ENCODE measurements at regions not wholly inside any gene's neighbourhood (a gene's known extent, or its start where the extent isn't known, plus 50 kb on each side); places are given as distances from the start of the nearest gene placed in this dataset.

DNA sequence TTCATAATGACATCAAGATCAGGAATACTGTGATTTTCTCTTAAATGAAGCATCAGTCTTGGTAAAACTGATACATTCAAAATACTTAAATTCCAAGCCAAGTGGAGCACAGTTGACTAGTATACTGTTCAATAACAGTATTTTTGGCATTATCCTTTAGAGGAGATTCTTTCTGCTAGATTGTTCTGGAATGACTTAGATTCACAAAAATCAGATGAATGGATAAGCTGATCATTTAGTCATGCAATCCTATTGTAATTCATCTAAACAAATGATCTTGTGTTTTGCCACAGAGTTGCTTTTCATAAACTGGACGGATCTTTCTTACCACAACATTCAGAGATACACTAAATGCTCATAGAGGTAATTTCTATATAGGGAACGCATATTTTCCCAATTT, 232.0 kb downstream of the CXXC4 start:
- Mint-ChIP-seq H3K27ac (ENCODE audit: unreplicated experiment) (no peak overlapping the region), H3K27me3 (ENCODE audit: unreplicated experiment) (no peaks in the 10 kb centered on the region), H3K9me3 (ENCODE audit: unreplicated experiment) (no peaks in the 10 kb centered on the region), H3K36me3 (ENCODE audit: low read depth, unreplicated experiment) (no peaks in the 10 kb centered on the region), H3K4me1 (ENCODE audit: unreplicated experiment) (no peaks in the 10 kb centered on the region), H3K4me3 (ENCODE audit: unreplicated experiment) (no peak overlapping the region)
- no peak for TF ChIP-seq CTCF (IDR thresholded peaks at IDR 0.05; ENCODE audit: unreplicated experiment)
- no peak for DNase-seq (ENCODE audit: low spot score)

- no peaks in the 10 kb centered on the region for H3K4me1 Mint-ChIP-seq (ENCODE audit: unreplicated experiment)
- H3K4me3 Mint-ChIP-seq (ENCODE audit: unreplicated experiment) = no peak overlapping the region
- DNase-seq (ENCODE audit: low spot score) = no peak
- no peak overlapping the region for H3K27ac Mint-ChIP-seq (ENCODE audit: unreplicated experiment)
- no peak for TF ChIP-seq CTCF (IDR thresholded peaks at IDR 0.05; ENCODE audit: unreplicated experiment)
- H3K9me3 Mint-ChIP-seq (ENCODE audit: unreplicated experiment) = no peaks in the 10 kb centered on the region
- no peaks in the 10 kb centered on the region for H3K36me3 Mint-ChIP-seq (ENCODE audit: low read depth, unreplicated experiment)
- peaks cover 5% of the 10 kb centered on the region for H3K27me3 Mint-ChIP-seq (ENCODE audit: unreplicated experiment)
Measured at GRCh38 chr4:104248726-104249125, 246.0 kb downstream of the CXXC4 start.

- Mint-ChIP-seq H3K9me3 (ENCODE audit: unreplicated experiment) (no peaks in the 10 kb centered on the region), H3K4me1 (ENCODE audit: unreplicated experiment) (no peaks in the 10 kb centered on the region), H3K36me3 (ENCODE audit: low read depth, unreplicated experiment) (no peaks in the 10 kb centered on the region), H3K4me3 (ENCODE audit: unreplicated experiment) (no peak overlapping the region), H3K27me3 (ENCODE audit: unreplicated experiment) (no peaks in the 10 kb centered on the region), H3K27ac (ENCODE audit: unreplicated experiment) (no peak overlapping the region)
- TF ChIP-seq CTCF (IDR thresholded peaks at IDR 0.05; ENCODE audit: unreplicated experiment) = no peak
- no peak for DNase-seq (ENCODE audit: low spot score)
Measured at GRCh38 chr4:104235967-104236366, 258.7 kb downstream of the CXXC4 start.

DNA sequence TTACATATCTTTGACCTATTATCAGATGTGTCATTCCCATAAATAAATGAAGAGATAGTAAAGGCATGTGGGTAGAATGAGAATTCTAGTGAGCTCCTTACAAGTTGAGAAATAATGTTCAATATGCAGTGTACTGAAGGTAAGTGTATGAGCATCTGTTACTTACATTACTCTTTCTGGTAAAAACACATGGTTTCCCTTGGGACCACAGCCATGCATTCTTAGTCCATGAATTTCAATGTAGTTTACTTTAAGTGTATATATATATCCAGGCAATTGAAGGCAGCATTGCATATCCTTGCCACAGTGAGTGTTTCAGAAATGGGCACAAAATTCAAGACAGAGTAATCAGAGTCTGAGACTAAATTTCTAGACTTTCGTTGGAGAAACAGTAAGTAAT, 277.2 kb downstream of the CXXC4 start:
- no peak overlapping the region for H3K27ac Mint-ChIP-seq (ENCODE audit: unreplicated experiment)
- DNase-seq (ENCODE audit: low spot score) = no peak
- H3K4me1 Mint-ChIP-seq (ENCODE audit: unreplicated experiment) = no peaks in the 10 kb centered on the region
- H3K36me3 Mint-ChIP-seq (ENCODE audit: low read depth, unreplicated experiment) = no peaks in the 10 kb centered on the region
- H3K9me3 Mint-ChIP-seq (ENCODE audit: unreplicated experiment) = no peaks in the 10 kb centered on the region
- no peaks in the 10 kb centered on the region for H3K27me3 Mint-ChIP-seq (ENCODE audit: unreplicated experiment)
- TF ChIP-seq CTCF (IDR thresholded peaks at IDR 0.05; ENCODE audit: unreplicated experiment) = no peak
- H3K4me3 Mint-ChIP-seq (ENCODE audit: unreplicated experiment) = no peak overlapping the region

GRCh38 chr4:104211657-104212056, 283.0 kb downstream of the CXXC4 start:
- no peak overlapping the region for H3K4me3 Mint-ChIP-seq (ENCODE audit: unreplicated experiment)
- H3K27me3 Mint-ChIP-seq (ENCODE audit: unreplicated experiment) = no peaks in the 10 kb centered on the region
- no peak for TF ChIP-seq CTCF (IDR thresholded peaks at IDR 0.05; ENCODE audit: unreplicated experiment)
- H3K4me1 Mint-ChIP-seq (ENCODE audit: unreplicated experiment) = no peaks in the 10 kb centered on the region
- no peak overlapping the region for H3K27ac Mint-ChIP-seq (ENCODE audit: unreplicated experiment)
- H3K9me3 Mint-ChIP-seq (ENCODE audit: unreplicated experiment) = no peaks in the 10 kb centered on the region
- no peak for DNase-seq (ENCODE audit: low spot score)
- H3K36me3 Mint-ChIP-seq (ENCODE audit: low read depth, unreplicated experiment) = no peaks in the 10 kb centered on the region

Measured in endothelial cell (in vitro differentiated cells).